SK-N-SH (cell line): ENCODE measurements at regions not wholly inside any gene's neighbourhood (a gene's known extent, or its start where the extent isn't known, plus 50 kb on each side); places are given as distances from the start of the nearest gene placed in this dataset.

Experiments
- CTCF ChIP-seq: fragments of 200-600 bp; sonication (generic); IDR thresholded peaks from 2 replicates; pipeline ENCODE4 v1.6.1; 2017; ENCODE audit warnings: antibody characterized with exemption, mild to moderate bottlenecking, moderate library complexity
- ELF1 ChIP-seq: IDR thresholded peaks from 2 replicates; pipeline ENCODE4 v1.4.0; 2012
- MXI1 ChIP-seq: IDR thresholded peaks from 2 replicates; pipeline ENCODE4 v1.6.1; 2012; ENCODE audit warnings: mild to moderate bottlenecking, low read depth, low read length, improper control_type of control experiment
- NRF1 ChIP-seq: IDR thresholded peaks from 2 replicates; pipeline ENCODE4 v1.6.1; 2012; ENCODE audit warnings: low read depth, mild to moderate bottlenecking, low read length
- POLR2AphosphoS5 ChIP-seq: IDR thresholded peaks from 2 replicates; pipeline ENCODE4 v1.6.1; 2012; ENCODE audit warnings: low read depth, low read length
- RCOR1 ChIP-seq: fragments of 150-350 bp; IDR thresholded peaks from 2 replicates; pipeline ENCODE4 v1.6.1; 2017; ENCODE audit warnings: antibody characterized with exemption, low read length
- REST ChIP-seq: IDR thresholded peaks from 2 replicates; pipeline ENCODE4 v1.6.1; 2012; ENCODE audit warnings: mild to moderate bottlenecking, low read depth, low read length, moderate library complexity
- SMC3 ChIP-seq: IDR thresholded peaks from 2 replicates; pipeline ENCODE4 v1.6.1; 2012; ENCODE audit warnings: low read depth, low read length, improper control_type of control experiment
- TAF1 ChIP-seq: IDR thresholded peaks from 2 replicates; pipeline ENCODE4 v1.6.1; 2012; ENCODE audit warnings: low read depth, mild to moderate bottlenecking, low read length, moderate library complexity, borderline replicate concordance
- TCF12 ChIP-seq: IDR thresholded peaks from 2 replicates; pipeline ENCODE4 v1.4.0; 2012
- USF2 ChIP-seq: fragments of 150-350 bp; IDR thresholded peaks from 2 replicates; pipeline ENCODE4 v1.6.1; 2017; ENCODE audit warnings: antibody characterized with exemption, low read length, low read depth, borderline replicate concordance
- YY1 ChIP-seq: IDR thresholded peaks from 2 replicates; pipeline ENCODE4 v1.4.0; 2012; ENCODE audit warnings: low read depth, mild to moderate bottlenecking

- TF ChIP-seq POLR2AphosphoS5 (no peak), TAF1 (no peak), ELF1 (no peak), CTCF (no peak), RCOR1 (no peak), SMC3 (no peak), YY1 (no peak), MXI1 (no peak), NRF1 (no peak), TCF12 (no peak), USF2 (no peak), REST (no peak)
These were observed 355.9 kb upstream of the SEL1L start for GRCh38 chr14:81889529-81889928.
